GM13976 (cell line): ENCODE measurements at regions not wholly inside any gene's neighbourhood (a gene's known extent, or its start where the extent isn't known, plus 50 kb on each side); places are given as distances from the start of the nearest gene placed in this dataset.

Experiments
- DNase-seq: peaks from one replicate; pipeline ENCODE4 v3.0.0; 2012; ENCODE audit warnings: low spot score
- in situ Hi-C: fragments of 300-500 bp; cut with MboI; formaldehyde crosslinking; loops from one replicate; pipeline ENCODE4 v1.12.0; 2022; ENCODE audit warnings: low sequenced_read_pairs, mixed read lengths, inconsistent platforms; ENCODE audit not compliant: unreplicated experiment
- TF ChIP-seq, protein P1 (sequence below): IDR thresholded peaks from 2 replicates; pipeline ENCODE4 v1.5.1; 2012; ENCODE audit warnings: borderline replicate concordance, mild to moderate bottlenecking; ENCODE audit not compliant: insufficient read depth; ENCODE audit errors: extremely low read depth, missing control alignments, control extremely low read depth

DNA sequence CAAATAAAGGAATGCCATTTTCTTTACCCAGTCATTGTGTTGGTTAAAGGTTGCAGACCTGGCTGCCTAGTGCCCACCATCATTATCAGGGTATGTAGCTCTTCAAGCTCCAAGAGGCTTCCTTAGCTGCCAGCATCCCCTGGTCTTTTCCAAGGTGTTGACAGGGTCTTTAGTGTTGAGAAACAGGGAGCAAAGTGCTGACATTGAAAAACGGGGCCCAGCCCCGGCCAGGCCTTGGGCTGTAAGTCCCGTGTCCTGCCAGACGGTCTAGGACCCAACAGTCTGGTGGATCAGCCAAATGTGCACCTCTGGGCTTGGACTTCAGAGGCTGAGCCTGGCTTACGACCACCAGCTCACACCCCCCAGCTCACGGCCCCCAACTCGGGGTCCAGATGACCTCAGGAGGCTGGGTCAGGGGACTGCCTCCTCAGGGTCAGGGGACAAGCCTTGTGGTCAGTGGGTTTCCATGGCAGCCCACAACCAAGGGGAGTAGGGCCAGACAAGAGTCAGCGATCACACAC lies 114.4 kb upstream of the MLN start:
- in situ Hi-C loops: no loop called here
- TF ChIP-seq, protein P1, sequence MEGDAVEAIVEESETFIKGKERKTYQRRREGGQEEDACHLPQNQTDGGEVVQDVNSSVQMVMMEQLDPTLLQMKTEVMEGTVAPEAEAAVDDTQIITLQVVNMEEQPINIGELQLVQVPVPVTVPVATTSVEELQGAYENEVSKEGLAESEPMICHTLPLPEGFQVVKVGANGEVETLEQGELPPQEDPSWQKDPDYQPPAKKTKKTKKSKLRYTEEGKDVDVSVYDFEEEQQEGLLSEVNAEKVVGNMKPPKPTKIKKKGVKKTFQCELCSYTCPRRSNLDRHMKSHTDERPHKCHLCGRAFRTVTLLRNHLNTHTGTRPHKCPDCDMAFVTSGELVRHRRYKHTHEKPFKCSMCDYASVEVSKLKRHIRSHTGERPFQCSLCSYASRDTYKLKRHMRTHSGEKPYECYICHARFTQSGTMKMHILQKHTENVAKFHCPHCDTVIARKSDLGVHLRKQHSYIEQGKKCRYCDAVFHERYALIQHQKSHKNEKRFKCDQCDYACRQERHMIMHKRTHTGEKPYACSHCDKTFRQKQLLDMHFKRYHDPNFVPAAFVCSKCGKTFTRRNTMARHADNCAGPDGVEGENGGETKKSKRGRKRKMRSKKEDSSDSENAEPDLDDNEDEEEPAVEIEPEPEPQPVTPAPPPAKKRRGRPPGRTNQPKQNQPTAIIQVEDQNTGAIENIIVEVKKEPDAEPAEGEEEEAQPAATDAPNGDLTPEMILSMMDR: no peak
- no peak for DNase-seq

DNA sequence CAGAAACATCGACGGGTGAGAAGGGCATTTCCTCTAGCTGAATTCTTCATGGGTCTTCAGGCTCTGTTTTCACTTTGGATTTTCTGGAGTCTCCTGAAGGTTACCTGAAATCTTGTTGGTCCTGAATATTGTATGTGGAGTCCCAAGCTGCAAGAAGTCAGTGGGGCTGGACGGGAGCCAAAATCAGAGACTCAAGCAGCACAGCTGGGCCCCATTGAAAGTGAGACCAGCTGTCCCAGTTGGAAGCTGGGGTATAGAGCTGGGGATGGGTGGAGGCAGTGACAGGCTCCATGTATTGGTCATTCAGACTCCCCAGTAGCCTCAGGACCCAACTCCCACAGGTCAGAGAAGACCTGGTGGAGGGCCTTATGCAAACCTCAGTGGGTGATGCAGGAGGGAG lies 111.3 kb upstream of the MLN start:
- TF ChIP-seq, protein P1: no peak
- DNase-seq: no peak
- in situ Hi-C loops: no loop called here

DNA sequence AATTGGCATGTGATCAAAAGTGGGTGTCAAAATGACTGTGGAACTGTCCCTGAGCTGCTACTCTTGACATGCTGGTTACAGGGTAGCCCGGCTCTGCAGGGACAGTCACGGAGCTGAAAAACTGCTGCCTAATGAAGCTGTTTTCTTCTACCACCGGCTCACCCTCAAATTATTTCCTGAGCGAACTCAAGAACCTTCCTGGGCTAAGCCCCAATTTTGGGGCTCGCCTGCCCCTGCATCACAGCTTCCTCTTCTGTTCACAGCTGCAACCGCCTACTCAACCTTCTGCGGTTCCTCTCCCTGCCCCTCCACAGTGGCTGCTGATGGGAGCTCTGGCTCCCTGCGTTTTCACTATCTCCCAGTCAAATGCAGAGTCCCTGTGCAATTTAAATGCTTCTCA lies 110.8 kb upstream of the MLN start:
- DNase-seq: peak; percentile 66
- in situ Hi-C loops: no loop called here
- TF ChIP-seq, protein P1: no peak

DNA sequence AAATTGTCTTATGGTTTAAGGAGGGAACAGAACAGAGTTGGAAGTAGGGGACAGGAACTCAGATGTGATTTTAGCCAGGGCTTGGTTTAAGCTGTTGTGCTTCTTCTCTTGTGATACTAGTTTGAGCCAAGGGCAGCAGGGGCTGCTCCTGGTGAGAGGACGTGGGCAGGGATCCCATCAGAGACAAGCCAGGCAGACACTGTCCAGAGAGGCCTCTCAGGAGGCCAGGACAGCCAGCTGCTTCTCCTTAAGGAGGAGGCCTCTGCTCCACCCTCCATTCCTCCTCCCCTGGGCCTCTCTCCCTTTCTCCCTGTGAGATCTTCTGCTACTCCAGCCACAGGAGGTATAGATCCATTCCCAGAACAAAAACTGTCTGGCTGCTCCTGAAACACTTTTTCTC lies 108.4 kb upstream of the MLN start:
- TF ChIP-seq, protein P1: no peak
- DNase-seq: no peak
- in situ Hi-C loops: no loop called here

DNA sequence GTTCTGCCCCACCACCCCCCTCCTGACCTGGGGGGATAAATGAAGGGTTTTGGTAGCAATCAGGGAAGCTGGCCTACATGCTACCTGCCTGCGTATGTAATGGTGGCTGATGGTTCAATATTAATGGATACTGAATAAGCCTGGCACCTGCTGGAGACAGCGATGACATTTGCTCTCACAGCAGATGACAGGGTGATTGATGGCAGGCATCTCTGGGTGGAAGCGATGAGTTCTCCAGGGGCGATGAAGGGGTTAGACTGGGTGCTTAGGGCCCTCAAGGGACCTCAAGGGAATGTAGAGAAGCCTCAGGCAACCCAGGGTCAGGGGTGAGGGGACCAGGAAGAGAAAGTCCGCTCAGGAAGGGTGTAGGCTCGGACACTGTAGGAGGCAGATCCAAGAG lies 107.7 kb upstream of the MLN start:
- in situ Hi-C loops: no loop called here
- no peak for DNase-seq

DNA sequence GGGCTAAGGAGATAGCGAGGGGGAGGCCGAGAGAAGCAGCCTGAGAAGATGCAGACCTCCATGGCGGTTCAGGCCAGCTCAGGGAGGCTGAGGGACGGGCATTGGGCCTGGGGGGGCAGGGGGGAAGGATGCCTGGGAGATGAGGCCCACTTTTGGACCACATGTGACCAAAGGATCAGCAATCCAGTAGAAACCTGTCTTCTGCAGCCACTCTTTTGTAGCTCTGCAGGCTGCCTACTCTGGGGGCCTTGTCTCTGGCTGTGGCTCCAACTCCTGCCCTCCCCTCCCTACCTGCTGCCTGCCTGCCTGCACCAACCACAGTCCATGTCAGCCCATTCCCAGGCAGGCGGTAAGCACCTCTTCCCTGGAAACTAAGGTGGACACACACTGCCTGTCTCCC lies 106.8 kb upstream of the MLN start:
- TF ChIP-seq, protein P1: no peak
- no peak for DNase-seq
- in situ Hi-C loops: no loop called here

More for the DNA sequence above, 107.7 kb upstream of the MLN start:
- TF ChIP-seq, protein P1: no peak

DNA sequence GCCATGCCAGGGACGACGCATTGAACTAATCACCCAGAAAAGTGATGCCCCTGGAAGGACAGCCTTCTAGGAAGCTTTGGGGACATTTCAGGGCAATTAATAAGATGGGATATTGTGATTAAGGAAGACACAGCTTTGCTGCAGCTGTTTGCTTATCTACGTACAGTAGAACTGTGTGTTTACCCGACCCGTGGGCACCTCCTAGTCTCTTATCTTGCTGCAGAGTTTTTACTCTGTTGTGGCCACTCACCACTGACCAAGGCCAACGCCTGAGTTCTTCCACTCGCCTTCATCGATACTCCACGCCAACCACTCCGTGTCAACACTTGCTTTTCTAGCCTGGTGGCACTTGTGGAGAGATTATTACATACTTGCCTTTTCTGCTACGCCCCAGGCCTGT lies 105.9 kb upstream of the MLN start:
- in situ Hi-C loops: no loop called here
- no peak for DNase-seq
- TF ChIP-seq, protein P1: no peak
